ENCODE measurements at regions not wholly inside any gene's neighbourhood (a gene's known extent, or its start where the extent isn't known, plus 50 kb on each side); places are given as distances from the start of the nearest gene placed in this dataset.
"Not testable (repeated sequence)": the region's sequence is repeated elsewhere in the genome, so short reads cannot be mapped to it uniquely, and the experiment has no call there.

DNA sequence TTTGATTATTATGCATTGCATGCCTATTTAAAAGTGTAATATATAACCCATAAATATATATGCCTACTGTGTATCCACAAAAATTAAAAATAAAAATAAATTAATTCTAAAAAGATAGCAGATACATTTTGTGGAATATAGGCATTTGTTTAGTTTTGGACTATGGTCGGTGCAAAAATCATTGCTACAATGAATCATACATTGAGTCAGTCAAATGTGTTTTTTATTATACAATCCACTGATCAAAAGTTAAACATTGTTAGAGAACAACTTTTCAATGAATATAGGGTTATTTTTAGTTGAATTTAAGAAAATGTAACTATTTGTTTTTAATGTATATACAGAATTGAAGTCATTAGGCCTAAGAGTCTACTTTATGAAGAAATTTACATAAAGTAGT lies 885.9 kb downstream of the EFNA5 start:
- no peak for DNase-seq (ENCODE audit: unreplicated experiment)
- no peaks in the 10 kb centered on the region for H3K4me1 Mint-ChIP-seq (ENCODE audit: insufficient read depth, unreplicated experiment)
- no peak for TF ChIP-seq CTCF (IDR thresholded peaks at IDR 0.05; ENCODE audit: unreplicated experiment)
- BruUV-seq (replicated peaks): no TSS peak
- H3K9me3 Mint-ChIP-seq (ENCODE audit: unreplicated experiment): peaks cover 7% of the 10 kb centered on the region
- intact Hi-C loops (cut with micrococcal nuclease): no loop called here
- no peak overlapping the region for H3K4me3 Mint-ChIP-seq (ENCODE audit: unreplicated experiment)
- ChIA-PET CTCF (no interaction called here), POLR2A (no interaction called here)
- H3K27me3 Mint-ChIP-seq (ENCODE audit: insufficient read depth, unreplicated experiment): no peaks in the 10 kb centered on the region
- peaks cover 6% of the 10 kb centered on the region for H3K36me3 Mint-ChIP-seq (ENCODE audit: insufficient read depth, unreplicated experiment)
- H3K27ac Mint-ChIP-seq (ENCODE audit: low read depth, unreplicated experiment): no peak overlapping the region

DNA sequence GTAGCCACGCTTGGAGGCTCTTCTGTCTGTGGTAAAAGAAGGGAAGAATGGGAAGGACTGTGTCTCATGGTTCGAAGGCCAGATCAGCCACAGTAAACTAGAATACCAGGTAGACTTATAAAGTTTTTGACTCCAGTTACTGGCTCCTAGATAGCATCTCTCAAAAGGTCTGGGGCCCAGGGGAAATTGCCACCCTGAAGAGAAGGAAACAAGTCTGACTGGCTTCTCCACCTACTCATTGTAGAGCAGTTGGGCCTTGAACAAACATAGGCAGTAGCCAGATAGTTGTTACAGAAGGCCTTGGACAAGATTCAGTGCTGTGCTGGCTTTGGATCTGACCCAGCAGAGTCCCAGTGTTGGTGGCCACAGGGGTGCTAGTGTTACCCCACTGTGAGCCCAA lies 890.4 kb downstream of the EFNA5 start:
- intact Hi-C loops (cut with micrococcal nuclease): no loop called here
- H3K27me3 Mint-ChIP-seq (ENCODE audit: insufficient read depth, unreplicated experiment): no peaks in the 10 kb centered on the region
- DNase-seq (ENCODE audit: unreplicated experiment): no peak
- H3K36me3 Mint-ChIP-seq (ENCODE audit: insufficient read depth, unreplicated experiment): peaks cover 6% of the 10 kb centered on the region
- ChIA-PET CTCF (no interaction called here), POLR2A (no interaction called here)
- TF ChIP-seq CTCF (IDR thresholded peaks at IDR 0.05; ENCODE audit: unreplicated experiment): no peak
- no peak overlapping the region for H3K4me3 Mint-ChIP-seq (ENCODE audit: unreplicated experiment)
- H3K9me3 Mint-ChIP-seq (ENCODE audit: unreplicated experiment): peaks cover 7% of the 10 kb centered on the region
- BruUV-seq (replicated peaks): no TSS peak
- H3K27ac Mint-ChIP-seq (ENCODE audit: low read depth, unreplicated experiment): no peak overlapping the region
- H3K4me1 Mint-ChIP-seq (ENCODE audit: insufficient read depth, unreplicated experiment): no peaks in the 10 kb centered on the region

DNA sequence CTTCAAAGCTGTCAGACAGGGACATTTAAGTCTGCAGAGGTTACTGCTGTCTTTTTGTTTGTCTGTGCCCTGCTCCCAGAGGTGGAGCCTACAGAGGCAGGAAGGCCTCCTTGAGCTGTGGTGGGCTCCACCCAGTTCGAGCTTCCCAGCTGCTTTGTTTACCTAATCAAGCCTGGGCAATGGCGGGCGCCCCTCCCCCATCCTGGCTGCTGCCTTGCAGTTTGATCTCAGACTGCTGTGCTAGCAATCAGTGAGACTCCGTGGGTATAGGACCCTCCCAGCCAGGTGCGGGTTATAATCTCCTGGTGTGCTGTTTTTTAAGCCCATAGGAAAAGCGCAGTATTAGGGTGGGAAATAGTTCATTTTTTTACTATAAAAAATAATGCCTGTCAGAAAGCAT lies 894.2 kb downstream of the EFNA5 start:
- CTCF ChIA-PET; H3K27me3 Mint-ChIP-seq (ENCODE audit: insufficient read depth, unreplicated experiment); DNase-seq (ENCODE audit: unreplicated experiment); BruUV-seq (replicated peaks); H3K9me3 Mint-ChIP-seq (ENCODE audit: unreplicated experiment); H3K4me3 Mint-ChIP-seq (ENCODE audit: unreplicated experiment); intact Hi-C loops (cut with micrococcal nuclease); POLR2A ChIA-PET; H3K4me1 Mint-ChIP-seq (ENCODE audit: insufficient read depth, unreplicated experiment); H3K36me3 Mint-ChIP-seq (ENCODE audit: insufficient read depth, unreplicated experiment); H3K27ac Mint-ChIP-seq (ENCODE audit: low read depth, unreplicated experiment): not testable (repeated sequence)

- BruUV-seq (replicated peaks): no TSS peak
- Mint-ChIP-seq H3K27me3 (ENCODE audit: insufficient read depth, unreplicated experiment) (no peaks in the 10 kb centered on the region), H3K9me3 (ENCODE audit: unreplicated experiment) (no peaks in the 10 kb centered on the region), H3K4me3 (ENCODE audit: unreplicated experiment) (no peak overlapping the region), H3K27ac (ENCODE audit: low read depth, unreplicated experiment) (no peak overlapping the region), H3K4me1 (ENCODE audit: insufficient read depth, unreplicated experiment) (no peaks in the 10 kb centered on the region), H3K36me3 (ENCODE audit: insufficient read depth, unreplicated experiment) (peaks cover 6% of the 10 kb centered on the region)
- no peak for DNase-seq (ENCODE audit: unreplicated experiment)
- ChIA-PET CTCF (no interaction called here), POLR2A (no interaction called here)
- TF ChIP-seq CTCF (IDR thresholded peaks at IDR 0.05; ENCODE audit: unreplicated experiment): no peak
- intact Hi-C loops (cut with micrococcal nuclease): no loop called here
Observed at GRCh38 chr5:106768392-106768791, 902.3 kb downstream of the EFNA5 start.

DNA sequence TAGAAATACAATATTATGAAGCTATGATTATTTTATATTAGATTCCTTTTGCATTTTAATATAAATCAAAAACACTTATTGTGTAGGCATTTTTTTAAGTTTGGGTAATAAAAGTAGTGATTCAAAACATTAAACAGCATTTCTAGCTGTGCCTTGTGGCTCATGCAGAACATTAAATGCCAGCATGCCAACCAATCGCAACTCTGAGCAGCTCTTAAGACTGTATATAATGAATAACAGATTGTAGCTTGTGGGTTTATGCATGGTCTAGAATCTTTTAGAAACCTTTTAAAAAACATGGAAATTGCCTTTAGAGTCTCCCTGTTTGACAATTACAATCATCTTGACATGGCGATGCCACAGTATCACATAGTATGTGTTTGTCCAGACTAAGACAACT lies 903.8 kb downstream of the EFNA5 start:
- no peaks in the 10 kb centered on the region for H3K4me1 Mint-ChIP-seq (ENCODE audit: insufficient read depth, unreplicated experiment)
- no peak for TF ChIP-seq CTCF (IDR thresholded peaks at IDR 0.05; ENCODE audit: unreplicated experiment)
- H3K9me3 Mint-ChIP-seq (ENCODE audit: unreplicated experiment): no peaks in the 10 kb centered on the region
- no peak overlapping the region for H3K27ac Mint-ChIP-seq (ENCODE audit: low read depth, unreplicated experiment)
- CTCF ChIA-PET: interaction anchor here (0.5 kb wide), 1 partner anchor 383 kb away, joined by 3 read pairs; no protein-coding TSS in a partner anchor
- no peaks in the 10 kb centered on the region for H3K27me3 Mint-ChIP-seq (ENCODE audit: insufficient read depth, unreplicated experiment)
- BruUV-seq (replicated peaks): no TSS peak
- POLR2A ChIA-PET: no interaction called here
- no peak for DNase-seq (ENCODE audit: unreplicated experiment)
- intact Hi-C loops (cut with micrococcal nuclease): no loop called here
- H3K4me3 Mint-ChIP-seq (ENCODE audit: unreplicated experiment): no peak overlapping the region
- H3K36me3 Mint-ChIP-seq (ENCODE audit: insufficient read depth, unreplicated experiment): peaks cover 6% of the 10 kb centered on the region

Measured in MCF 10A (cell line).